ENCODE measurements at regions not wholly inside any gene's neighbourhood (a gene's known extent, or its start where the extent isn't known, plus 50 kb on each side); places are given as distances from the start of the nearest gene placed in this dataset.

DNA sequence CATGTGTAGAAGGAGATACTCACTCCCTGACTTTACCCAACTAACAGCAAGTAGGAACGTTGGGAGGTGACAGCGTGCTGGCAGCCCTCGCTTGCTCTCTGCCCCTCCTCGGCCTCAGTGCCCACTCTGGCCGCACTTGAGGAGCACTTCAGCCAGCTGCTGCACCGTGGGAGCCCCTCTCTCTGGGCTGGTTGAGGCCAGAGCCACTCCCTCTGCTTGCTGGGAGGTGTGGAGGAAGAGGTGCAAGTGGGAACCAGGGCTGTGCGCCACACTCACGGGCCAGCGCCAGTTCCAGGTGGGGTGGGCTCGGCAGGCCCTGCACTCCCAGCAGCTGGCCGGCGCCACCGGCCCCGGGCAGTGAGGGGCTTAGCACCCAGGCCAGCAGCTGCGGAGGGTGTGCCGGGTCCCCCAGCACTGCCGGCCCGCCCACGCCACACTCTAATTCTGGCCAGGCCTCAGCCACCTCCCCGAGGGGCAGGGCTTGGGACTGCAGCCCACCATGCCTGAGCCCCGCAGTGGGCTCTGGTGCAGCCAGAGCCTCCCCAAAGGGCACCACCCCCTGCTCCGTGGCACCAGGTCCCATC lies 68.4 kb upstream of the FRMD4B start:
- H3K4me3 ChIP-seq (ENCODE audit: low read depth, poor library complexity, severe bottlenecking), result no peak overlapping the region
- no peak for DNase-seq (ENCODE audit: low spot score in 2 of 2)
- intact Hi-C loops (cut with DNase I; ENCODE audit: low total_unique reads), result no loop called here
- WGBS, 2 donors, result 88 to 91% methylated on average over 22 of the region's 22 CpGs
- TF ChIP-seq POLR2A (IDR thresholded peaks at IDR 0.05), result no peak
- TF ChIP-seq, protein P1, sequence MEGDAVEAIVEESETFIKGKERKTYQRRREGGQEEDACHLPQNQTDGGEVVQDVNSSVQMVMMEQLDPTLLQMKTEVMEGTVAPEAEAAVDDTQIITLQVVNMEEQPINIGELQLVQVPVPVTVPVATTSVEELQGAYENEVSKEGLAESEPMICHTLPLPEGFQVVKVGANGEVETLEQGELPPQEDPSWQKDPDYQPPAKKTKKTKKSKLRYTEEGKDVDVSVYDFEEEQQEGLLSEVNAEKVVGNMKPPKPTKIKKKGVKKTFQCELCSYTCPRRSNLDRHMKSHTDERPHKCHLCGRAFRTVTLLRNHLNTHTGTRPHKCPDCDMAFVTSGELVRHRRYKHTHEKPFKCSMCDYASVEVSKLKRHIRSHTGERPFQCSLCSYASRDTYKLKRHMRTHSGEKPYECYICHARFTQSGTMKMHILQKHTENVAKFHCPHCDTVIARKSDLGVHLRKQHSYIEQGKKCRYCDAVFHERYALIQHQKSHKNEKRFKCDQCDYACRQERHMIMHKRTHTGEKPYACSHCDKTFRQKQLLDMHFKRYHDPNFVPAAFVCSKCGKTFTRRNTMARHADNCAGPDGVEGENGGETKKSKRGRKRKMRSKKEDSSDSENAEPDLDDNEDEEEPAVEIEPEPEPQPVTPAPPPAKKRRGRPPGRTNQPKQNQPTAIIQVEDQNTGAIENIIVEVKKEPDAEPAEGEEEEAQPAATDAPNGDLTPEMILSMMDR (IDR thresholded peaks at IDR 0.05), result no peak

DNA sequence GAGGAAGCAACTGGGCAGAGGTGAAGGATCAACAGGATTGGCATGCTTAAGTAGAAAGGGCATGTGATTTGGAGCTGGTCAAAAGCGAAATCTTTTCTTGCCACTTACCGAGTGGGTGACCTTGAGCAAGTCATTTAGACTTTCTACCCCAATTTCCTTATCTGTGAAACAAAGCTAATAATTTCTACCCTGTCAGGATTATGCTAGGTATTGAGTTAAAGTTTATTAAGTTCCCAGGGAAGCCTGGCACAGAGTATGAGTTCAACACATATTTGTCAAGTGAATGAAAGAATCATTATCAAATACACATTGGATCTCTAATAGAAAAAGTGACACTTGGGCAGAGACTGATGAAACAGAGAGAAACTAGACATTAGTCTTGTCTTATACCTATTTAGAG lies 66.4 kb upstream of the FRMD4B start:
- 75 to 94% methylated on average over 2 of the region's 2 CpGs for WGBS, 2 donors
- intact Hi-C loops (cut with DNase I; ENCODE audit: low total_unique reads), result no loop called here

GRCh38 chr3:69451594-69451993 lies 65.7 kb upstream of the FRMD4B start:
- TF ChIP-seq, protein P1 (IDR thresholded peaks at IDR 0.05), result no peak
- TF ChIP-seq POLR2A (IDR thresholded peaks at IDR 0.05), result no peak
- no peak overlapping the region for H3K4me3 ChIP-seq (ENCODE audit: low read depth, poor library complexity, severe bottlenecking)
- DNase-seq (ENCODE audit: low spot score in 2 of 2), result no peak
- intact Hi-C loops (cut with DNase I; ENCODE audit: low total_unique reads), result no loop called here

More for the DNA sequence above, 66.4 kb upstream of the FRMD4B start:
- no peak overlapping the region for H3K4me3 ChIP-seq (ENCODE audit: low read depth, poor library complexity, severe bottlenecking)
- TF ChIP-seq, protein P1 (IDR thresholded peaks at IDR 0.05), result no peak
- no peak for TF ChIP-seq POLR2A (IDR thresholded peaks at IDR 0.05)
- DNase-seq (ENCODE audit: low spot score in 2 of 2), result no peak

- TF ChIP-seq, protein P1 (IDR thresholded peaks at IDR 0.05), result no peak
- no peak for TF ChIP-seq POLR2A (IDR thresholded peaks at IDR 0.05)
- DNase-seq (ENCODE audit: low spot score in 2 of 2), result no peak
- intact Hi-C loops (cut with DNase I; ENCODE audit: low total_unique reads), result no loop called here
- WGBS, 2 donors, result 58 to 63% methylated on average over 3 of the region's 3 CpGs
- no peak overlapping the region for H3K4me3 ChIP-seq (ENCODE audit: low read depth, poor library complexity, severe bottlenecking)
These were observed 63.0 kb upstream of the FRMD4B start for GRCh38 chr3:69448877-69449276.

GRCh38 chr3:69446402-69447072 lies 60.6 kb upstream of the FRMD4B start:
- 95 to 99% methylated on average over 6 of the region's 6 CpGs for WGBS, 2 donors
- intact Hi-C loops (cut with DNase I; ENCODE audit: low total_unique reads), result no loop called here
- DNase-seq (ENCODE audit: low spot score in 2 of 2), result no peak
- H3K4me3 ChIP-seq (ENCODE audit: low read depth, poor library complexity, severe bottlenecking), result no peak overlapping the region
- TF ChIP-seq, protein P1 (IDR thresholded peaks at IDR 0.05), result no peak
- no peak for TF ChIP-seq POLR2A (IDR thresholded peaks at IDR 0.05)

- 68 to 86% methylated on average over 3 of the region's 3 CpGs for WGBS, 2 donors
- TF ChIP-seq POLR2A (IDR thresholded peaks at IDR 0.05), result no peak
- TF ChIP-seq, protein P1 (IDR thresholded peaks at IDR 0.05), result no peak
- DNase-seq (ENCODE audit: low spot score in 2 of 2), result no peak
- no peak overlapping the region for H3K4me3 ChIP-seq (ENCODE audit: low read depth, poor library complexity, severe bottlenecking)
- intact Hi-C loops (cut with DNase I; ENCODE audit: low total_unique reads), result no loop called here
These were observed 59.6 kb upstream of the FRMD4B start for GRCh38 chr3:69445498-69445897.
